AG08395 (cell line): ENCODE measurements at regions not wholly inside any gene's neighbourhood (a gene's known extent, or its start where the extent isn't known, plus 50 kb on each side); places are given as distances from the start of the nearest gene placed in this dataset.
A peak's percentile ranks its signal among the peaks of the same experiment; 100 is the strongest.
"Not testable (repeated sequence)": the region's sequence is repeated elsewhere in the genome, so short reads cannot be mapped to it uniquely, and the experiment has no call there.

Source experiments
- DNase-seq: peaks from one replicate; pipeline ENCODE4 v3.0.0; 2012; ENCODE audit warnings: mixed read lengths, low spot score

GRCh38 chr7:25716421-25716820 lies 435.6 kb upstream of the NFE2L3 start:
- DNase-seq = peak; percentile 13

- no peak for DNase-seq
Observed at GRCh38 chr7:25718596-25718995, 433.4 kb upstream of the NFE2L3 start.

GRCh38 chr7:25719190-25719896 lies 432.7 kb upstream of the NFE2L3 start:
- no peak for DNase-seq

GRCh38 chr7:25720427-25720826 lies 431.6 kb upstream of the NFE2L3 start:
- peak; percentile 22 for DNase-seq

- DNase-seq = no peak
Observed at GRCh38 chr7:25722856-25723255, 429.1 kb upstream of the NFE2L3 start.

GRCh38 chr7:25725451-25725850 lies 426.5 kb upstream of the NFE2L3 start:
- no peak for DNase-seq

- no peak for DNase-seq
Observed at GRCh38 chr7:25726170-25726780, 425.7 kb upstream of the NFE2L3 start.

- DNase-seq = no peak
Observed at GRCh38 chr7:25726781-25727311, 425.2 kb upstream of the NFE2L3 start.

GRCh38 chr7:25727446-25727845 lies 424.6 kb upstream of the NFE2L3 start:
- DNase-seq = no peak

GRCh38 chr7:25727876-25728275 lies 424.1 kb upstream of the NFE2L3 start:
- DNase-seq = no peak

GRCh38 chr7:25731068-25731845 lies 420.7 kb upstream of the NFE2L3 start:
- no peak for DNase-seq

- no peak for DNase-seq
Observed at GRCh38 chr7:25731846-25732245, 420.2 kb upstream of the NFE2L3 start.

GRCh38 chr7:25732766-25733217 lies 419.2 kb upstream of the NFE2L3 start:
- DNase-seq = no peak

GRCh38 chr7:25735674-25736242 lies 416.2 kb upstream of the NFE2L3 start:
- no peak for DNase-seq

- no peak for DNase-seq
Observed at GRCh38 chr7:25738528-25738927, 413.5 kb upstream of the NFE2L3 start.

GRCh38 chr7:25739143-25739542 lies 412.9 kb upstream of the NFE2L3 start:
- no peak for DNase-seq

- DNase-seq = no peak
Observed at GRCh38 chr7:25742316-25742715, 409.7 kb upstream of the NFE2L3 start.

GRCh38 chr7:25743670-25744451 lies 408.1 kb upstream of the NFE2L3 start:
- DNase-seq = not testable (repeated sequence)

GRCh38 chr7:25750744-25751508 lies 401.1 kb upstream of the NFE2L3 start:
- DNase-seq = no peak

- DNase-seq = no peak
Observed at GRCh38 chr7:25752154-25752553, 399.8 kb upstream of the NFE2L3 start.
